Stomach (tissue), 4 donors: ENCODE measurements at regions not wholly inside any gene's neighbourhood (a gene's known extent, or its start where the extent isn't known, plus 50 kb on each side); places are given as distances from the start of the nearest gene placed in this dataset.

Experiments
- CTCF ChIP-seq, 7 experiments: fragments of 450-650 bp in 4 of 7; fragments of 200-600 bp in 3 of 7; sonication (generic) in 3 of 7; IDR thresholded peaks; one replicate each; pipeline ENCODE4 v1.5.1; 2016 to 2019; ENCODE audit warnings: antibody characterized with exemption in 7 of 7, control low read depth in 2 of 7, mild to moderate bottlenecking in 1 of 7
- EP300 ChIP-seq: sonication (generic); formaldehyde crosslinking; IDR thresholded peaks from one replicate; pipeline ENCODE4 v1.6.1; 2017; ENCODE audit warnings: antibody characterized with exemption
- POLR2AphosphoS5 ChIP-seq, 3 donors: sonication (generic); formaldehyde crosslinking; IDR thresholded peaks; one replicate each; pipeline ENCODE4 v1.6.1; 2016; ENCODE audit warnings: antibody characterized with exemption in 3 of 3

- TF ChIP-seq POLR2AphosphoS5 (IDR thresholded peaks at IDR 0.05) (no peak), CTCF (IDR thresholded peaks at IDR 0.05) (no peak), EP300 (no peak)
Measured at GRCh38 chr10:44053391-44053790, 331.5 kb downstream of the CXCL12 start.
